ENCODE measurements at regions not wholly inside any gene's neighbourhood (a gene's known extent, or its start where the extent isn't known, plus 50 kb on each side); places are given as distances from the start of the nearest gene placed in this dataset.

DNA sequence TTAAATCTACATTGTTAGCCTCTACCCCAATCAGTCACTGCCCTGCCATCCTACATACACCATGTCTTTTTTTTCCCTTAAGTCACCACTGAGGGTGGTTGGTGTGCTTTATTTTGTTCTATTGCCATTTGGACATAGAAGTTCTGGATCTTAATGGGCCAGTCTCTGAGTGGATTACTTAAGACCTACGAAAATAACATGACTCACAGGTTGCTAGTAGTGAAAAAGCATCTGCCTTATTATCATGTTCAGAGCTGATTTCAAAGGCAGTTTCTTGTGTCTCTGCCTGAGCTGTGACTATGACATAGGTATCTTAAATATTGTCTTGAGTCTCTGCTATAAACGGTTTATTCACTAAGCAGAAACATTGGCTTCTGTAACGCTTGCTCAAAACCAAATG, 410.8 kb downstream of the MDFIC start:
- CTCF ChIA-PET (ENCODE audit: low intra/inter-chr PET ratio) = no interaction called here
- H3K9ac ChIP-seq (ENCODE audit: insufficient read depth in 1 of 2, low read depth in 2 of 2, low read length in 2 of 2) = no peak overlapping the region
- no peak overlapping the region for H2AFZ ChIP-seq (ENCODE audit: low read depth, low read length)
- no peak overlapping the region for H3K27ac ChIP-seq (ENCODE audit: extremely low read depth, low read depth, low read length)
- no peaks in the 10 kb centered on the region for H3K79me2 ChIP-seq (ENCODE audit: control insufficient read depth, insufficient read depth, low read length)
- TF ChIP-seq SRSF3 (IDR thresholded peaks at IDR 0.05; ENCODE audit: insufficient read depth, low read length) (no peak), ZNF780A (CRISPR knock-in tag; IDR thresholded peaks at IDR 0.05) (no peak)
- DNase-seq (ENCODE audit: extremely low read depth in 1 of 4, low spot score in 3 of 4) = no peak
- POLR2A ChIA-PET = no interaction called here
- H3K4me1 ChIP-seq (replicated peaks in 1 of 2; ENCODE audit: control insufficient read depth in 2 of 2, insufficient read depth in 2 of 2, low read length in 2 of 2) = no peaks in the 10 kb centered on the region
- FAIRE-seq = no peak
- ATAC-seq = no peak
- in situ Hi-C loops (cut with MboI) (no loop called here), intact Hi-C loops (cut with micrococcal nuclease) (no loop called here)
- no peak overlapping the region for H3K4me3 ChIP-seq
- no TSS peak for BruUV-seq (replicated peaks)
- H3K9me3 ChIP-seq (replicated peaks; ENCODE audit: control insufficient read depth, insufficient read depth, low read depth, low read length) = 0 out of 2 replicates have a peak, but pooled peaks cover 1% of the 10 kb centered on the region
- H4K20me1 ChIP-seq (replicated peaks; ENCODE audit: control insufficient read depth, insufficient read depth, low read length) = no peaks in the 10 kb centered on the region
- H3K36me3 ChIP-seq (ENCODE audit: control insufficient read depth, insufficient read depth, low read length) = no peaks in the 10 kb centered on the region
- H3K27me3 ChIP-seq (ENCODE audit: control insufficient read depth in 2 of 2, insufficient read depth in 2 of 2, low read length in 2 of 2) = no peaks in the 10 kb centered on the region
- H3K4me2 ChIP-seq (ENCODE audit: insufficient read depth, low read length) = no peak overlapping the region
- no peaks in the 10 kb centered on the region for H3K9me1 ChIP-seq (ENCODE audit: control insufficient read depth, insufficient read depth, low read length)
- 0% methylated on average over 3 of the region's 3 CpGs for WGBS (ENCODE audit: insufficient coverage, low coverage, missing lambda C conversion rate)

DNA sequence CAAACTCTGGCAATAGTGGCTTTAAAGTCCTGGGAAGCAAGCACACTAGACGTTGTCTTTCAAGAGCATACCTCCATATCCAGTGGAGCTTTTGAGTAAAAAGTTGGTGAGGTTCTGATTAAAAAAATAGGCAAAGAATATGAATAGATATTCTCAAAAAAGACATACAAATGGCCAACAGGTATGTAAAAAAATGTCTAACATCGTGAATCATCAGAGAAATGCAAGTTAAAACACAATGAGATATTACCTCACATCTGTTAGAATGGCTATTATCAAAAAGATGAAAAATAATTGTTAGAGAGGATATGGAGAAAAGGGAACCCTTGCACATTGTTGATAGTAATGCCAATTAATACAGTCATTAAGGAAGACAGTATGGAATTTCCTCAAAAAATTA, 407.1 kb downstream of the MDFIC start:
- Histone ChIP-seq H3K4me1 (replicated peaks in 1 of 2; ENCODE audit: control insufficient read depth in 2 of 2, insufficient read depth in 2 of 2, low read length in 2 of 2) (no peaks in the 10 kb centered on the region), H3K4me2 (ENCODE audit: insufficient read depth, low read length) (no peak overlapping the region), H3K9me1 (ENCODE audit: control insufficient read depth, insufficient read depth, low read length) (no peaks in the 10 kb centered on the region), H3K9me3 (replicated peaks; ENCODE audit: control insufficient read depth, insufficient read depth, low read depth, low read length) (no peaks in the 10 kb centered on the region; the same call in 1 of the 2 replicates), H3K27me3 (ENCODE audit: control insufficient read depth in 2 of 2, insufficient read depth in 2 of 2, low read length in 2 of 2) (no peaks in the 10 kb centered on the region), H3K36me3 (ENCODE audit: control insufficient read depth, insufficient read depth, low read length) (no peaks in the 10 kb centered on the region), H3K9ac (ENCODE audit: insufficient read depth in 1 of 2, low read depth in 2 of 2, low read length in 2 of 2) (no peak overlapping the region), H3K79me2 (ENCODE audit: control insufficient read depth, insufficient read depth, low read length) (no peaks in the 10 kb centered on the region), H4K20me1 (replicated peaks; ENCODE audit: control insufficient read depth, insufficient read depth, low read length) (no peaks in the 10 kb centered on the region), H3K27ac (ENCODE audit: extremely low read depth, low read depth, low read length) (no peak overlapping the region), H3K4me3 (no peak overlapping the region), H2AFZ (ENCODE audit: low read depth, low read length) (no peak overlapping the region)
- in situ Hi-C loops (cut with MboI) (no loop called here), intact Hi-C loops (cut with micrococcal nuclease) (no loop called here)
- POLR2A ChIA-PET = no interaction called here
- DNase-seq (ENCODE audit: extremely low read depth in 1 of 4, low spot score in 3 of 4) = no peak
- CTCF ChIA-PET (ENCODE audit: low intra/inter-chr PET ratio) = no interaction called here
- FAIRE-seq = no peak
- WGBS (ENCODE audit: insufficient coverage, low coverage, missing lambda C conversion rate) = 2% methylated on average over 2 of the region's 2 CpGs
- no TSS peak for BruUV-seq (replicated peaks)
- no peak for ATAC-seq
- TF ChIP-seq ADNP (tag; IDR thresholded peaks at IDR 0.05) (no peak), ZNF766 (CRISPR knock-in tag; conservative IDR thresholded peaks at IDR 0.05) (no peak), SRSF7 (optimal IDR thresholded peaks at IDR 0.05; ENCODE audit: low read depth, low read length) (no peak), ZNF584 (CRISPR knock-in tag; IDR thresholded peaks at IDR 0.05; ENCODE audit: low read depth) (no peak), ZBED1 (IDR thresholded peaks at IDR 0.05) (no peak), NFXL1 (CRISPR knock-in tag; IDR thresholded peaks at IDR 0.05) (no peak), HDGF (IDR thresholded peaks at IDR 0.05) (no peak), CHD2 (IDR thresholded peaks at IDR 0.05; ENCODE audit: low read depth, low read length) (no peak), ESRRB (CRISPR knock-in tag; IDR thresholded peaks at IDR 0.05; ENCODE audit: borderline replicate concordance) (no peak), GTF2A2 (tag; IDR thresholded peaks at IDR 0.05) (no peak), GABPB2 (CRISPR knock-in tag; conservative IDR thresholded peaks at IDR 0.05) (no peak)
- TF ChIP-seq, protein P1, sequence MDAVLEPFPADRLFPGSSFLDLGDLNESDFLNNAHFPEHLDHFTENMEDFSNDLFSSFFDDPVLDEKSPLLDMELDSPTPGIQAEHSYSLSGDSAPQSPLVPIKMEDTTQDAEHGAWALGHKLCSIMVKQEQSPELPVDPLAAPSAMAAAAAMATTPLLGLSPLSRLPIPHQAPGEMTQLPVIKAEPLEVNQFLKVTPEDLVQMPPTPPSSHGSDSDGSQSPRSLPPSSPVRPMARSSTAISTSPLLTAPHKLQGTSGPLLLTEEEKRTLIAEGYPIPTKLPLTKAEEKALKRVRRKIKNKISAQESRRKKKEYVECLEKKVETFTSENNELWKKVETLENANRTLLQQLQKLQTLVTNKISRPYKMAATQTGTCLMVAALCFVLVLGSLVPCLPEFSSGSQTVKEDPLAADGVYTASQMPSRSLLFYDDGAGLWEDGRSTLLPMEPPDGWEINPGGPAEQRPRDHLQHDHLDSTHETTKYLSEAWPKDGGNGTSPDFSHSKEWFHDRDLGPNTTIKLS (IDR thresholded peaks at IDR 0.05; ENCODE audit: borderline replicate concordance, low read depth) = no peak
- TF ChIP-seq, protein P2, sequence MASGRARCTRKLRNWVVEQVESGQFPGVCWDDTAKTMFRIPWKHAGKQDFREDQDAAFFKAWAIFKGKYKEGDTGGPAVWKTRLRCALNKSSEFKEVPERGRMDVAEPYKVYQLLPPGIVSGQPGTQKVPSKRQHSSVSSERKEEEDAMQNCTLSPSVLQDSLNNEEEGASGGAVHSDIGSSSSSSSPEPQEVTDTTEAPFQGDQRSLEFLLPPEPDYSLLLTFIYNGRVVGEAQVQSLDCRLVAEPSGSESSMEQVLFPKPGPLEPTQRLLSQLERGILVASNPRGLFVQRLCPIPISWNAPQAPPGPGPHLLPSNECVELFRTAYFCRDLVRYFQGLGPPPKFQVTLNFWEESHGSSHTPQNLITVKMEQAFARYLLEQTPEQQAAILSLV (tag; IDR thresholded peaks at IDR 0.05) = no peak
